Transverse colon (tissue), 4 donors: ENCODE measurements at regions not wholly inside any gene's neighbourhood (a gene's known extent, or its start where the extent isn't known, plus 50 kb on each side); places are given as distances from the start of the nearest gene placed in this dataset.

Experiments
- DNase-seq: peaks from one replicate; pipeline ENCODE4 v3.0.0-alpha.2; 2019
- H3K27ac ChIP-seq, 4 donors: fragments of 200-600 bp; sonication (generic); 2 replicates each; pipeline ENCODE4 v1.5.1; 2016 to 2018; ENCODE audit warnings: inconsistent platforms in 4 of 4
- H3K27me3 ChIP-seq: fragments of 200-600 bp; sonication (generic); 2 replicates; pipeline ENCODE4 v1.5.1; 2017; ENCODE audit warnings: inconsistent platforms
- H3K36me3 ChIP-seq, 4 donors: fragments of 200-600 bp; sonication (generic); 2 replicates each; pipeline ENCODE4 v1.5.1; 2017 to 2019; ENCODE audit warnings: inconsistent platforms in 4 of 4
- H3K4me1 ChIP-seq, 4 donors: fragments of 200-600 bp; sonication (generic); 2 replicates each; pipeline ENCODE4 v1.5.1; 2017 to 2020; ENCODE audit warnings: inconsistent platforms in 4 of 4
- H3K4me3 ChIP-seq, 4 donors: fragments of 200-600 bp; sonication (generic); 1 replicate in 1 of 4; 2 replicates in 3 of 4; pipeline versions ENCODE4 v1.5.1 to v1.6.1; 2017 to 2019; ENCODE audit warnings: inconsistent platforms in 4 of 4
- H3K9me3 ChIP-seq, 2 donors: fragments of 200-600 bp; sonication (generic); 2 replicates each; pipeline ENCODE4 v1.5.1; 2017 to 2019; ENCODE audit warnings: inconsistent platforms in 2 of 2
- EP300 ChIP-seq: sonication (generic); formaldehyde crosslinking; IDR thresholded peaks from one replicate; pipeline ENCODE4 v1.6.1; 2017; ENCODE audit warnings: antibody characterized with exemption, low read depth
- POLR2A ChIP-seq: fragments of 450-650 bp; IDR thresholded peaks from one replicate; pipeline ENCODE4 v1.6.1; 2016; ENCODE audit warnings: antibody characterized with exemption, mild to moderate bottlenecking, moderate library complexity
- POLR2AphosphoS5 ChIP-seq, 3 donors: sonication (generic); formaldehyde crosslinking; IDR thresholded peaks; one replicate each; pipeline ENCODE4 v1.6.1; 2016; ENCODE audit warnings: antibody characterized with exemption in 3 of 3
- WGBS, 2 donors: methylation state at CpG; one replicate each; pipeline ENCODE4 v1.1.5; 2018; ENCODE audit warnings: low coverage in 1 of 2; 5-methylcytosine and 5-hydroxymethylcytosine counted together
- in situ Hi-C, 4 donors: fragments of 200-750 bp; cut with MboI; loops; one replicate each; pipeline versions ENCODE4 v1.15.0 to v1.15.1; 2017; ENCODE audit warnings: low sequenced_read_pairs in 3 of 4, low pct_ligation_motif_present in 1 of 4, low pct_unique_long_range_greater_than_20kb in 1 of 4
- intact Hi-C: fragments of 100-400 bp; cut with DNase I; formaldehyde crosslinking; loops from one replicate; pipeline ENCODE4 v1.15.1; 2023; ENCODE audit warnings: low total_unique reads
- TF ChIP-seq, protein P1 (sequence below), 5 experiments: fragments of 200-600 bp in 3 of 5; fragments of 450-650 bp in 2 of 5; sonication (generic) in 3 of 5; IDR thresholded peaks; 1 replicate in 2 of 5; 2 replicates in 3 of 5; pipeline ENCODE4 v1.5.1; 2016 to 2017; ENCODE audit warnings: antibody characterized with exemption in 5 of 5, inconsistent platforms in 3 of 5, mild to moderate bottlenecking in 2 of 5, moderate library complexity in 1 of 5

DNA sequence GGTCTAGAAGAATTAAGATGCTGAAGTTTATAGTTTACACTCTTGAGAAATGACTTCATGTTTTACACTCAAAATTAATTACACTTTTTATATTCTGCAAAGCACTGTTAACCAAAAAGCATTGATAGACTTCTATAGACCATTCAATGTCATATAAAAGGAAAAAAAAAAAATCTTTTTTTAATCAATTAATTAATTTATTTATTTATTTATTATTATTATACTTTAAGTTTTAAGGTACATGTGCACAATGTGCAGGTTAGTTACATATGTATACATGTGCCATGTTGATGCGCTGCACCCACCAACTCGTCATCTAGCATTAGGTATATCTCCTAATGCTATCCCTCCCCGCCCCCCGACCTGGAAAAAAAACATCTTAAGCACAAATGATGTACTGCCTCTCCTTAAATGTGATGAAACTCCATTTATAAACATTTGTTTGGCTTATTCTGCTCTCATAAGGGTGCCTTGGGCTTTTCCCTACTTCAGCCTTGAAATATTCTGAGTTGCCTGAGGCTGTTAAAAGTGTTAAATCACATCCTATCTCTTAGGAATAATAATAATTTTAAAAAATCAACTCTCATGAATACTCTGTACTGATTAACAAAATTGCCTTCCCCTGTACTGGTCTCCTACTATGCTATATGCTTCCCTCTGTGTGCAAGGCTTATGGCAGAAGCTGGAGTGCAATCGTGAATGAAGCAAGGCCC, 466.9 kb downstream of the SOX2 start:
- WGBS, 2 donors = 68 to 70% methylated on average over 5 of the region's 5 CpGs

GRCh38 chr3:182179631-182180030, 467.9 kb downstream of the SOX2 start:
- no peak overlapping the region for H3K4me3 ChIP-seq
- no peak overlapping the region for H3K27ac ChIP-seq
- H3K36me3 ChIP-seq = no peaks in the 10 kb centered on the region
- in situ Hi-C loops = no loop called here
- 81 to 86% methylated on average over 1 of the region's 1 CpG for WGBS, 2 donors
- TF ChIP-seq EP300 = no peak
- TF ChIP-seq, protein P1, sequence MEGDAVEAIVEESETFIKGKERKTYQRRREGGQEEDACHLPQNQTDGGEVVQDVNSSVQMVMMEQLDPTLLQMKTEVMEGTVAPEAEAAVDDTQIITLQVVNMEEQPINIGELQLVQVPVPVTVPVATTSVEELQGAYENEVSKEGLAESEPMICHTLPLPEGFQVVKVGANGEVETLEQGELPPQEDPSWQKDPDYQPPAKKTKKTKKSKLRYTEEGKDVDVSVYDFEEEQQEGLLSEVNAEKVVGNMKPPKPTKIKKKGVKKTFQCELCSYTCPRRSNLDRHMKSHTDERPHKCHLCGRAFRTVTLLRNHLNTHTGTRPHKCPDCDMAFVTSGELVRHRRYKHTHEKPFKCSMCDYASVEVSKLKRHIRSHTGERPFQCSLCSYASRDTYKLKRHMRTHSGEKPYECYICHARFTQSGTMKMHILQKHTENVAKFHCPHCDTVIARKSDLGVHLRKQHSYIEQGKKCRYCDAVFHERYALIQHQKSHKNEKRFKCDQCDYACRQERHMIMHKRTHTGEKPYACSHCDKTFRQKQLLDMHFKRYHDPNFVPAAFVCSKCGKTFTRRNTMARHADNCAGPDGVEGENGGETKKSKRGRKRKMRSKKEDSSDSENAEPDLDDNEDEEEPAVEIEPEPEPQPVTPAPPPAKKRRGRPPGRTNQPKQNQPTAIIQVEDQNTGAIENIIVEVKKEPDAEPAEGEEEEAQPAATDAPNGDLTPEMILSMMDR (IDR thresholded peaks at IDR 0.05) = no peak
- TF ChIP-seq POLR2A = no peak
- no peak for TF ChIP-seq POLR2AphosphoS5 (IDR thresholded peaks at IDR 0.05)
- no peaks in the 10 kb centered on the region for H3K4me1 ChIP-seq
- intact Hi-C loops = no loop called here
- H3K9me3 ChIP-seq = no peaks in the 10 kb centered on the region
- H3K27me3 ChIP-seq = no peaks in the 10 kb centered on the region
- DNase-seq = no peak

More for the DNA sequence above, 466.9 kb downstream of the SOX2 start:
- DNase-seq = no peak
- Histone ChIP-seq H3K27me3 (no peaks in the 10 kb centered on the region), H3K4me3 (no peak overlapping the region), H3K4me1 (no peaks in the 10 kb centered on the region), H3K27ac (no peak overlapping the region), H3K36me3 (no peaks in the 10 kb centered on the region), H3K9me3 (no peaks in the 10 kb centered on the region)
- intact Hi-C loops = no loop called here
- no peak for TF ChIP-seq EP300
- no peak for TF ChIP-seq POLR2A
- TF ChIP-seq POLR2AphosphoS5 (IDR thresholded peaks at IDR 0.05) = no peak
- in situ Hi-C loops = no loop called here

GRCh38 chr3:182180654-182181385, 469.1 kb downstream of the SOX2 start:
- Histone ChIP-seq H3K9me3 (no peaks in the 10 kb centered on the region), H3K36me3 (no peaks in the 10 kb centered on the region), H3K27me3 (no peaks in the 10 kb centered on the region), H3K4me1 (no peaks in the 10 kb centered on the region), H3K4me3 (no peak overlapping the region), H3K27ac (no peak overlapping the region)
- 53 to 55% methylated on average over 9 of the region's 9 CpGs for WGBS, 2 donors
- TF ChIP-seq POLR2A (no peak), EP300 (no peak), POLR2AphosphoS5 (IDR thresholded peaks at IDR 0.05) (no peak)
- TF ChIP-seq, protein P1 (IDR thresholded peaks at IDR 0.05) = no peak
- DNase-seq = no peak
- in situ Hi-C loops = no loop called here
- intact Hi-C loops = no loop called here

GRCh38 chr3:182182531-182182968, 470.8 kb downstream of the SOX2 start:
- in situ Hi-C loops = no loop called here
- no peak for TF ChIP-seq EP300
- no peak for TF ChIP-seq POLR2AphosphoS5 (IDR thresholded peaks at IDR 0.05)
- TF ChIP-seq, protein P1 (IDR thresholded peaks at IDR 0.05) = no peak
- no peak for TF ChIP-seq POLR2A

More at GRCh38 chr3:182182531-182182968, 470.8 kb downstream of the SOX2 start:
- H3K36me3 ChIP-seq = no peaks in the 10 kb centered on the region
- no peaks in the 10 kb centered on the region for H3K4me1 ChIP-seq
- H3K27me3 ChIP-seq = no peaks in the 10 kb centered on the region
- intact Hi-C loops = no loop called here
- no peak overlapping the region for H3K4me3 ChIP-seq
- DNase-seq = no peak
- no peak overlapping the region for H3K27ac ChIP-seq
- H3K9me3 ChIP-seq = no peaks in the 10 kb centered on the region
- 89% methylated on average over 5 of the region's 5 CpGs; no CpG with 5 or more reads in 1 of the 2 donors for WGBS, 2 donors
